HG03045 (cell line): ENCODE measurements at regions not wholly inside any gene's neighbourhood (a gene's known extent, or its start where the extent isn't known, plus 50 kb on each side); places are given as distances from the start of the nearest gene placed in this dataset.

ENCODE experiments used
- ATAC-seq: cut with Tn5 transposase; IDR thresholded peaks from one replicate; pipeline ENCODE4 v1.9.1; 2021; ENCODE audit warnings: mild to moderate bottlenecking, moderate library complexity; ENCODE audit not compliant: unreplicated experiment

DNA sequence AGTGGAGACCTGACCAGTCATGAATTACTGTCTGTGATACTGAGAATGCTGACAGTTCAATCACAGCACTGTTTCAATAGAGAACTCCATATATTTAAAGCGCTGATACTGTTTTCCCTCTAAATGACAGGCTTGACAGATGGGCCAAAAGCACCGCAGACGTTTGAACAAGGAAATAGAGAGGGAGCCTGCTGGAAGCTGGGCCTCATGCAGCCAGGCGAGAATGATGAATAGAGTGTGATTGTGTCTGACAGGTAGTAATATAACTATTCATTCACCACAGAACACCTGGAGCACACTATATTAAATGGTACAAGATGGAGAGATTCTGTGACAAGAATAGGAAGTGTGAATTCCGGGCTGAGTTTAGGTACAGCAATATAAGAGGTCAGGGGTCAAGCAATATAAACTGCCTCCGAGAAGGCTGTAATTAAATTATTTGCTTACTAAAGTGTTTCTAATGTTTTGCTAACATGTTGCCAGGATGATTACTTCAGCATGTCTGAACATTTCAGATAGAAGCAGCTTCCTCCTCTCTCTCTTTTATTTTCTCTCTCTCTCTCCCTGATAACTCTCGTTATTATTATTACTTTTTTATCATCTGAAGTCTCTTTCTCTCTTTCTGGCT lies 297.7 kb downstream of the CSNK1G3 start:
- ATAC-seq = no peak

DNA sequence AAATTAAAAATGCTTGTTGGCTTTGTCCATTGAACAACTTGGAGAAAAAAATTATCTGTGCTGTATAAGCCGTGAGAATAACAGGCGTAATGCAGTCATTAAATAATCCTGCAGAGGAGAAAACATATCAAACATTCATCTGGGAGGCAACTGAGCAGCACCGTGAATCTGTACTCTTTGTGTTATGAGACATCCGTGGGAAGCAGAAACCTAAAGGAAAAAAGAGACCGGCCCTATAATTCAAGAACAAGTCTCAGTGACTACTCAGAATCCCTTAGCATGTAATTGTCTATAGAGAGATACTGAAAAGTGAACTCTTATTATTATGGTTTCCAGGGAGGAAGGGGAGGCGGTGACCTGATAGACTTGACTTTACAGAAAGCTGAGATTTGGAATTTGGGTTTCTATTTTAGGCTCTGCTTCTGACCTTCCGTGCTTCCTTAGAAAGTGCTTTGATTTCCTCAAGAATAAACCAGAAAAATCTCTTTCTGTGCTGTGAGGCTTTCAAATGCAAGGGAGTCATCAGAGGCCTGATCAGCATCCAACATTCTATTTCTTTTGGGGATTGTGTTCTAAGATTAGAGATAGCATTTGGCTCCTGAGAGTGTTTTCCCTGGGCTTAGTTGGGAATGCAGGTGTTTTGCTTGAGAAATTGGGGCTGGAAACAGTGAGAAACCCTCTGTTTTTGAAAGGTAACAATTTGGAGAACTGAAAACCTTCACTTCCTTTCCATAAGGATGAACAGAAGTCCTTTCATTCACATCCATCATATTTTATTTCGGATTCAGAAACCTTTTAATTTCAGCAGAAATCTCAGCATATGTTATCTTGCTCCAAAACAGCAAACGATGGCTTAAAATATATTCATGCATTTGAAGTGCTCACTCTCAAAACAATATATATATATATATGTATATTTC lies 296.7 kb downstream of the CSNK1G3 start:
- ATAC-seq = no peak

DNA sequence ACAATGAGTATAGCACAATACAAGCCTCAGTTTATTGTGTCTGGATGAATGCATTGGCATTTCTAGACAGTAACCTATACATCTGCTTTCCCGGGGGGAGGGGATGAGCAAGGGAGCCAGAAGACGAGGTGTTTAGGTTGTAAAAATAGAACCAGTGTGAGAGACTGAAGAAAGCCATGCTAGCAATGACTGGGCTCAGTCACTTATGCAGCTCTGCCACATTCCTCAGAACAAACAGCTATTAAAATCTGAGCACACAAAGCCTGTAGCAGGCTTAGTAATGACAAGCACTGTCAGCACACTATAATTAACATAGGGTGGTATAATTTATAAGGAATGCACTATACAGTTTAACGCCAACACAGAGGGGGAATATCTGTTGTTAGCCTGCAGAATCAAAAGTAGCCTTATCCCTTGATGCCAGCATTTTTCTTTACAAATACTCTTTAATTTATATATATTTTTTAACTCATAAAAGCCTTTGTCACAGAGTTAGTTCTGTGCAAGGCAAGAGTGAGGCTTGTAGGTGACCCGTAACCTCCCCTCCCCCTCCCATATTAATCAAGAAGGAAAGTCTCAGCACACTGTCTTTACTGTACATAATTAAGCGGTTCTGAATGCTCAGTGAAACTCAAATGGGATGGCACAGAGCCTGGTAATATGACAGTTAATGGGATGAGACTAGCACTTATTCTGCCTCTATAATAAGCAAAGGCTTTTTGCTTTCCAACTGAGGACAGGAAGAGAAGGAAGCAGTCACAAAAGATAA lies 295.4 kb downstream of the CSNK1G3 start:
- ATAC-seq = no peak

DNA sequence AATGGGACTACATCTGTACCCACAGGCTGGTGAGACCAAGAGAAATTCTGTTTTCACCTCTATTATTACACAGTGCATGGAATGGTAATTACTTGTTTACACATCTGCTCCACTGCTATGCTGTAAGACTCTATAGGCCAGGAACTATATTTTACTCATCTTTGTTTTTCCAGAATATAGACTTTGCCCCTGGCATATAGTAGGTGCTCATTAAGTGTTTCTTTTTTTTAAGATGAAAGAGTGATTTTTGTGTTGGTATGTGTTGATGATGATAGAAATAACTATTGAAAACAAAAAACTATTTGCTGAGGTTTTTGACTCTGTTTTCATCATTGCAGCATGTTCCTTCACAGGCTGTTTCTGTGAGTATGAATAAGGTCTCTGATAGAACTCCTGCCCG lies 294.7 kb downstream of the CSNK1G3 start:
- ATAC-seq = no peak

DNA sequence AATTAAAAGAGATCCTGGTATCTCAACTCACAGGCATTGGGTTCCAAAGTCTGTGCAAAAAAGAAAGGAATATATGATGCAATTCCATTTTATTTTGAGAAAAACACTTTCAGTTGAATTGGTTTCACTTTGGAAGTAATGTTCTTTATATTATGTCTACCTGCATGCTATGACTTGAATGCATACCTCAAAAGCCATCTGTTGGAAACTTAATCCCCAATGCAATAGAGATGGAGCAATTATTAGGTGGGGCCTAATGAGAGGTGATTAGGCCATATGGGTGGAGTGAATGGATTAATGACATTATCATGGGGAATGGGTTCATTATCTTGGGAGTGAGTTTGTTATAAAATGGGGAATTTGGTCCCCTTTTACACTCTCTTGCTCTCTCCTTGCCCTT lies 293.3 kb downstream of the CSNK1G3 start:
- no peak for ATAC-seq

DNA sequence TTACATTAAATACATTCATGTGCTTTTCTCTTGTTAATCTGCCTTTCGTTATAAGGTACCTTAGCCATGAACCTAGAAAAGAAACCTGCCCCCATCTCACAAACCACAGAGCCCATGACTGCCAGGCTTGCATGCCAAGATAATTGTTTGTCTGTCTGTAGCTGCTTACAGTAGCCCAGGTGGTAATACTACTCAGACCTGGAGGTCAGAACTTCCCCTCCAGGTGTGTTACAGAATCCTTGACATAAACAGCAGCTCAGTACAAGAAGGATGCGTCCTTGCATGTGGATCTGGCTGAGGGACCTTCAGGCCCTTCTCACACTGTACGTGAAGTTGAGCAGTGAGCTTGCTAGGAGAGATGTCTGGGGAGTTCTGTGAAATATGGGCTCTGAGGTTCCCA lies 291.4 kb downstream of the CSNK1G3 start:
- ATAC-seq = no peak

DNA sequence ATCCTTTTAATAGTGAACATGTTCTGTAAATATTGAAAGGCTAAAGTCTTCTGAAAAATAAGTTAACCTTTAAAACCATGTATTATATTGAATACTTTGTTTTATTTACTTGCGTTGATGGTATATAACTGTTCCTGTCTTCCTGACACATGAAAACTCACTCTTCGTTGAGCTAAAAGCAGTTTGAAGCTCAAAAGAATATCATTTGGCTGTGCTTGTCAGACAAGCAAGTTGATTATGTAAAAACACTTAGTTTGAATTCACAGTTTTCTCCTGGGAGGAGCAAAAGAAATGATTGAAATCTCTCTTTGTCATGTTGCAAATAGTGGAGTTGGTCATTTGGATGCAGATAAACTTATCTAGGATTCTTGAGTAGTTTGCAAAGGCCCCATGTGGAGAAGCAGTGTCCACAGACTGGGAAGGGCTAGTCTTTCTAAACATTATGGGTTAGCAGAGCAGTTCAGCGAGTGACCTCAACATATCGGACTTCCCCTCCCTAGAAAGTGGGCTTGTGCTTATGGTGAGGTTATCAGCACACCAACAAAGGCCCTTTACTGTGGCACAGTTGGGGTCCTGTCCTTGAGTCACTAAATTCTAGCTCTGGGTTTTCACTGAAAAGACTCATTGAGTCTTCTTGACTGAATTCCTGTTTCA lies 290.4 kb downstream of the CSNK1G3 start:
- ATAC-seq = no peak

DNA sequence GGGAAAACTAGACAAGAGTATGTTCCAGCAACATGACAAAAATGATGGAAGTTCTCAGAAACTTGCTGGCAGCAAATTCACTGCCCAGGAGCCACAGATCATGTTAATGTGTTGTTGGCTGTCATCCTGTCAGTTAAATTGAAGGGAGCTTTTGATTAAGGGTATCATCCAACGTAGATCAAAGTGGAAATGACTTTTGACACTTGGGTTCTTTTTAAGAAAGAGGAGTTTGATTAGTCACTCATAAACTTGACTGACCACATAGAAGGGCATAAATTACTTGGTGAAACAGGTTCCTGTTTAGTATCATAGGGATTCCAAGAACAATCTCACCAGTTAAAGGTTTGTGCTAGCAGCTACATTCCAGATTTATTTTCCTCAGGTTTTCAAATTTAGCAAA lies 288.7 kb downstream of the CSNK1G3 start:
- no peak for ATAC-seq

DNA sequence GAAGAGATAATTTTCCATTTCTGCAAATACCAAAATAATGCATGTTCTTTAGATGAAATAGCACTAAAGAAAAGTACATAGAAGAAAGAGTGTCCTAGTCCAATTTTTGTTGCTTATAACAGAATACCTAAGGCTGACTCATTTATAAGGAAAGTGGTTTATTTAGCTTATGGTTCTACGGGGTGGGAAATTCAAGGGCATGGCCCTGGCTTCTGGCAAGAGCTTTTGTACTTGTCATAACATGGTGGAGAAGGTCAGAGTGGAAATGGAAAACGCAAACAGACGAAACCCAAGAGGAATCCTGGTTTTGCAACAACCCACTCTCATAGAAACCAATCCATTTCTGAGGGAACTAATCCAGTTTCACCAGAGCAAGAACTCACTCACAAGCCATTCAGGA lies 283.7 kb downstream of the CSNK1G3 start:
- ATAC-seq = no peak

DNA sequence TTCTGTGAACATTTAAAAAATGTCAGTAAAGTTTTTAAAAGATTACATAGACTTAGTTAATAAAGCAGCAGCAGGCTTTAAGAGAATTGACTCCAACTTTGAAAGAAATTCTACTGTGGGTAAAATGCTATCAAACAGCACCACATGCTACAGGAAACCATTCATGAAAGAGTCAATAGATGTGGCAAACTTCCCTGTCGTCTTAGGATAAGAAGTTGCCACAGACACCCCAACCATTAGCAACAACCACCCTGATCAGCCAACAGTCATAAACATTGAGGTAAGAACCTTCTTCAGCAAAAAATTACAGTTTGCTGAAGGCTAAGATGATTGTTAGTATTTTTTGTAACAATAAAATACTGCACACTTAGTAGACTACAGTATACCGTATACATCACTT lies 278.2 kb downstream of the CSNK1G3 start:
- no peak for ATAC-seq

DNA sequence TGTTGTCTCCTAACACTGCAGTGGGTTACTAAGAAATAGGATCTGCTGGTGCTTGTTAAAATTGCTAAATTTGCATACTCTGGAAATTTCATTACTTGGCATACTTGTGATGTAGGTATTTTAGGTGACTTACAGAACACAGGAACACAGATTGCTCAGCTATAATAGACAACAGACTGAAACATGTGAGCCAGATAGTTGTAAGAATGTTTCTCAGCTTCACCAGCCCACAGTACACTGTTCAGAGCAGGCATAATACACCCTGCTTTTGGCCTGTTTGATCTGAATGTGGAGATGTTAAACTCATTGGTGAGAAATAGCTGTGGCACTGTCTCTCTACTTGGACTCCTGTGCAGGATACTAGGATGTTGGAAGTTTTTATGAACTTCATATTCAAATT lies 275.7 kb downstream of the CSNK1G3 start:
- ATAC-seq = no peak

DNA sequence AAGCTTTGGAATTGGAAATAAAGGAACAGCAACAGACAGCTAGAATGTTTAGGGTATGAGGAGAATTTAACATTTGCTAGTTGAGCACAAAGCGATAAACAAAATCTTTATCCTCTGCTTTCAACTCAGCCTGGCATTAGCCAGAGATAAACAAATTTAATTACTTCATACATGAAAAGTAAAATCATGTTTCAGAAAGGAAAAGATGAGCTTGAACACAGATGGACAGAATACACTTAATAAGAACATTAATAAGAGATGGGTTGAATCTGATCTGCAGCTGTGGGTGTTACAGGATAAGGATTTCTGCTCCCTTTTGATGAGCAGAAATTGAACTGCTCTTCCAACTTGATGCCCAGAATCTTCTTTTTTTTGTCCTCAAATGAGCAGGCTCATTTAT lies 275.2 kb downstream of the CSNK1G3 start:
- no peak for ATAC-seq

DNA sequence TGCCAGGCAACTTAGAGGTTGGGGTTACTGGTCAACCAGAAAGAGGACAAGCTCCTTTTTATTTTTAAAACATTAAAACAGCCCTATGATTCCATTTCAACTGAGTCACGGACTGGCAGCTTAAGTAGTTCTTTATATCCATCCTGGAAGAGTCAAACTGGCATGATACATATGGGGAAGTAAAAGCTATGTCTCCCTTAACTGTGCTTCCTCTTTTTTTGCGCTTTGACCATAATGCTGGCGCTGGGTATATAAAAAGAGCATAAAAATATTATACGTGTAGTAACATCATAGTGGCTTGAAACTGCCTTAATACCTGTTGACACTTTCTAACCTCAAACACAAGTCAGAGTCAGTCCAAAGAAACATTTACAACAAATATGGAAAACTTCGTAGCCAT lies 274.4 kb downstream of the CSNK1G3 start:
- ATAC-seq = no peak

DNA sequence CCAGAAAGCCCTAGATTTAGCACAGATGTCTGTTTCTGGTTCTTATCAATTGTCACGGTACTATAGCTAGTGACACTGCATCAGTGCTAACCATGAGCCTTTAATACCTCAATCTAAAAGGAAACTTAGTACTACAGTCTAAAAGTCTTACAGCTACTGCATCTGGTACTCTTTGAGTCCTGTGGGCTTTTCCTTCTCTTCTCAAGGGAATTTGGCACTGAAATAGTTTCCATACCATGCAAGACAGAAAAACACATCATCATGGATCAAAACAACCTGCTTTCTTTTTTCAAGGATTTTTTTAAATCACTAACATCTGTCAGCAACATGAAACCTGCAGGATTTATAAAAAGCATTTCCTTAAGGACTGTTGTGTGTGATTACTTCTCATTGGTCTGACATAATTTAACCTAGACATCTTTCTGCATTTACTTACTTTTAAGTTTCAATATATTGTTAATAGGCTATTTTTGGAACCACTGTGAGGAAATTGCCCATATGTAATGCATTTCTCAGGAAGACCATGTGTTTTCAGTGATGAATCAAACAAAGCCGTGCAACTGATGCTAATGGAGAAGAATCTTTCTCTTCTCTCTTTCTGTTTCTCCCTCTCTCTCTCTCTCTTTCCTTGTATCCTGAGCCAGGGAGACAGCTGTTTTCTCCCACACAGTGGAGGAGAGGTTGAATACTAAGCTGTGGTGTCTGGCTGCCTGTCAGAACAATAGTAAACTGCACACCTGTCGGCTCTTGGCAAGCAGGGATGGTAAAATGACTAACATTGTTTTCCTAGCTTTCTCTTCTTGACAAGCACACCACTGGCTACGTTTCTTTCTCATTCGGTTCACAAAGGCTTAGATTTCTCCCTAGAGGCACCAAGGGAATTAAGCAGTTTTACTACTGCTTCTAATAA lies 273.4 kb downstream of the CSNK1G3 start:
- ATAC-seq = no peak

DNA sequence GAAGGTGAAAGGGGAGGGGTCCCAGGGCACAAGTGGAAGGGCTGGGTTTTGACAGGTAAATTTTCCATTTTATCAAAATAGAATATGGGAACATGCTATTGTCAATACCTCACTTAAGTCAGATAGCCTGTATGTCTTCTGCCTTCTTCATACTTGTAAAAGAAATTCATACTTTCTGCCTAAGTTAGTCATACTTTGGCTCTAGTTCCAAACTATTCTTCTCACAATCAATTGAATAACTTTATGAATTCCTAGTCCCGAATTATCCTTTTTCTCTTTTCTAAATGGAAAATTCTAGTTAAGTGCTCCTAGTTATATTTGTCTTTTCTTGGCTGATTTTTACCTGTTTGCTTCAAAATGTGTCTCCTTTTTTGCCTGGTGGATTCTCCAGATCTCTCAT lies 271.4 kb downstream of the CSNK1G3 start:
- no peak for ATAC-seq

DNA sequence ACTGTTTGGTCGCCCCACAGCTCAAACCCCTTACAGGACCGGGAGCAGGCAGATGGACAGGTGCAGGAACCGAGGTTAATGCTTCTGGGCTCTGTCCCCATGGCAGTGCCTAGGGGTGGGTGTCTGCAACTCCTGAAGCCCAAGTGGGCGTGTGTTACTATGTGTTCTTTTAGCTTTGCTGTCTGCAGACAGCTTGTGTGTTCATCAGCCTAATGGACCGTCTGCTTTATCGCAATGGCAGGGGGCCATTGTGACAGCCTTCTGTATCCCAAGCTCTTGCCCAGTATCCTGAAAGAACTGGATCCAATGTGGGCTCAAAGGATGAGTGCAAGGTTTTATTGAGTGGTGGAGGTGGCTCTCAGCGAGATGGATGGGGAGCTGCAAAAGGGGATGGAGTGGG lies 266.7 kb downstream of the CSNK1G3 start:
- ATAC-seq = no peak

DNA sequence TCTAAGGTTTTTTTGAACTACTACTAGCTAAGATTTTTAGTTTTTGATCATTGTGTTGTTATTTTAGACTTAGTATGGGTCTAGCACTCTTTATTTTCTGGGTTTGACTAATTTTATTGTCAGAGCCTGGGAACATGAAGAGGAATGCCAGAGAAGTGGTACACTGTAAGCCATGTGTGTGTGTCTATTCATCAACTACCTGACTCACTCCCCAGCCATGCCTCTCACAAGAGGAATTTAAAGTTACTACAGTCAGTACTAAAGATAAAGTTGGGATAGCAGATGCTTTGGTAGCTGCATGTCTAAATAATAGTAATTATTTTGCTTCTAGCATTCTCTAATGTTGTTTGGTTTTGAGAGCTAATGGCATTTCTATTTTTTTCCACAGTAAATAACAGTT lies 264.8 kb downstream of the CSNK1G3 start:
- ATAC-seq = no peak

DNA sequence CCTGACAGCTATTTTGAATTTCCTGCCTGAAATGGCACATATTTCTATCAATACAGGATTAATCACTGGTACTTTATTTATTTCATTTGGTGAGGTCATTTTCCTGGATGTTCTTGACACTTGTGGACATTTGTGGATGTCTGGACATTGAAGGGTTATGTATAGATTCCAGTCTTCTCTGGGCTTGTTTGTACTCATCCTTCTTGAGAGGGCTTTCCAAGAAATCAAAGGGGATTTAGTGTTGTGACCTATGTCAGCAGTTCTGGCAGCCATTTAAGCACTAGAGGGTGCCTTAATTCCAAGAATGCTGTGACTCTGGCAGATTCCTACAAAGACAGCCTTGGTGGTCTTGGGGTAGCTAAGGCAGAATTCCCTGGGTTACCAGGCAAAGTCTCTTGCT lies 259.7 kb downstream of the CSNK1G3 start:
- no peak for ATAC-seq

DNA sequence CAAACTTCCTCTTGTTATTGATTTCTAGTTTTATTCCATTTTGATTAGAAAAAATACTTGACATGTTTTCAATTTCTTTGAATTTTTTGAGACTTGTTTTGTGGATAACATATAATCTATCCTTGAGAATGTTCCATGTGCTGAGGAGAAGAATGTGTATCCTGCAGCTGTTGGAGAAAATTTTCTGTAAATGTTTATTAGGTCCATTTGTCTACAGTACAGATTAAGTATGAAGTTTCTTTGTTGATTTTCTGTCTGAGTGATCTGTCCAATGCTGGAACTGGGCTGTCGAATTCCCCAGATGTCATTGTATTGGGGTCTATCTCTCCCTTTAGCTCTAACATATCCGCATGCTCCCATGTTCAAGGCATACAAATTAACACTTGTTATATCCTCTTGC lies 251.2 kb downstream of the CSNK1G3 start:
- ATAC-seq = no peak

DNA sequence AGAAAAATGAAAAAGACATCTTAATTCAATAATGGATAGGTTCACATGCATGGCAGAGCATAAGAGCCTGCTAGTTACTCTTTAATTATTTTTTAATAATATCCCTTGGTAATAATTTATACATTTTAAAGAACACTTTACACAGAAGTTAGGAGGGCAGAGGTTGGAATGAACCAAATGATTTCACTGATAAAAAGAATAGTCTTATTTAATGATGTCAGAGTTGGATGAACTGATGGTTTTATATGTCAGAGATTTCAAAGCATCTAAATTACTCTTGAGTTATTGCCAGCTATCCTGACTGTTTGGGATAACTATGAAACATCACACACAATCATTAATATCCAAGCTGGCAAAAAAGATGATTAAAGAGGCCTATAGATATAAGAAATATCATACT lies 244.8 kb downstream of the CSNK1G3 start:
- ATAC-seq = no peak
